ENCODE measurements at regions not wholly inside any gene's neighbourhood (a gene's known extent, or its start where the extent isn't known, plus 50 kb on each side); places are given as distances from the start of the nearest gene placed in this dataset.

- H3K4me1 ChIP-seq (ENCODE audit: control insufficient read depth, insufficient read depth, low read length) = peaks cover 2% of the 10 kb centered on the region
Measured at GRCh38 chr9:135297456-135298075, 182.0 kb upstream of the PPP1R26 start.

DNA sequence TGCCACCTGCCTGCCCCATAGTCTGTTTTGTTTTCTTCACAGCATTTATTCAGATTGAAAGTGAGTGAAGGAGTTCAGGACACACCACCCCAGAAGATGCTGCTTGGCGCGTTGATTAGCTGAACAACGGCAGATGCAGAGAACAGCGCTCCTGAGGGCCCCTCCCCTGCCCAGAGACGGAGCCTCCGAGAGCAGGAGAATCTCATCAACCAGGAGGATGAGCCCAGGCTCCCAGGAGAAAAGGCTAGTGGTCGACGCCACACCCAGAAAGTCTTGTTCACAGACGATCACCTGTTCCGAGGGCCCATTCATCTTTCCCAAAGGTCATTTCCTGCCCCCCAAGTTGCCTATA lies 180.4 kb upstream of the PPP1R26 start:
- Histone ChIP-seq H3K36me3 (ENCODE audit: control insufficient read depth, insufficient read depth, low read length) (no peaks in the 10 kb centered on the region), H3K27me3 (ENCODE audit: control insufficient read depth, insufficient read depth, low read length) (no peaks in the 10 kb centered on the region), H3K4me3 (ENCODE audit: low read depth, low read length) (no peak overlapping the region), H3K9ac (ENCODE audit: low read depth, low read length) (no peak overlapping the region), H3K4me1 (ENCODE audit: control insufficient read depth, insufficient read depth, low read length) (peaks cover 2% of the 10 kb centered on the region), H3K9me3 (ENCODE audit: control insufficient read depth, insufficient read depth, low read length) (no peaks in the 10 kb centered on the region)

More at GRCh38 chr9:135297456-135298075, 182.0 kb upstream of the PPP1R26 start:
- Histone ChIP-seq H3K36me3 (ENCODE audit: control insufficient read depth, insufficient read depth, low read length) (no peaks in the 10 kb centered on the region), H3K9ac (ENCODE audit: low read depth, low read length) (no peak overlapping the region), H3K4me3 (ENCODE audit: low read depth, low read length) (no peak overlapping the region), H3K27me3 (ENCODE audit: control insufficient read depth, insufficient read depth, low read length) (no peaks in the 10 kb centered on the region), H3K9me3 (ENCODE audit: control insufficient read depth, insufficient read depth, low read length) (no peaks in the 10 kb centered on the region)

GRCh38 chr9:135299651-135300345 lies 179.8 kb upstream of the PPP1R26 start:
- no peak overlapping the region for H3K4me3 ChIP-seq (ENCODE audit: low read depth, low read length)
- H3K9ac ChIP-seq (ENCODE audit: low read depth, low read length) = no peak overlapping the region
- no peaks in the 10 kb centered on the region for H3K36me3 ChIP-seq (ENCODE audit: control insufficient read depth, insufficient read depth, low read length)
- no peaks in the 10 kb centered on the region for H3K9me3 ChIP-seq (ENCODE audit: control insufficient read depth, insufficient read depth, low read length)
- H3K27me3 ChIP-seq (ENCODE audit: control insufficient read depth, insufficient read depth, low read length) = no peaks in the 10 kb centered on the region
- peaks cover 2% of the 10 kb centered on the region for H3K4me1 ChIP-seq (ENCODE audit: control insufficient read depth, insufficient read depth, low read length)

- H3K4me1 ChIP-seq (ENCODE audit: control insufficient read depth, insufficient read depth, low read length) = peaks cover 2% of the 10 kb centered on the region
- H3K9me3 ChIP-seq (ENCODE audit: control insufficient read depth, insufficient read depth, low read length) = no peaks in the 10 kb centered on the region
- H3K9ac ChIP-seq (ENCODE audit: low read depth, low read length) = no peak overlapping the region
- no peak overlapping the region for H3K4me3 ChIP-seq (ENCODE audit: low read depth, low read length)
- no peaks in the 10 kb centered on the region for H3K36me3 ChIP-seq (ENCODE audit: control insufficient read depth, insufficient read depth, low read length)
- H3K27me3 ChIP-seq (ENCODE audit: control insufficient read depth, insufficient read depth, low read length) = no peaks in the 10 kb centered on the region
Measured at GRCh38 chr9:135300346-135301141, 179.0 kb upstream of the PPP1R26 start.

DNA sequence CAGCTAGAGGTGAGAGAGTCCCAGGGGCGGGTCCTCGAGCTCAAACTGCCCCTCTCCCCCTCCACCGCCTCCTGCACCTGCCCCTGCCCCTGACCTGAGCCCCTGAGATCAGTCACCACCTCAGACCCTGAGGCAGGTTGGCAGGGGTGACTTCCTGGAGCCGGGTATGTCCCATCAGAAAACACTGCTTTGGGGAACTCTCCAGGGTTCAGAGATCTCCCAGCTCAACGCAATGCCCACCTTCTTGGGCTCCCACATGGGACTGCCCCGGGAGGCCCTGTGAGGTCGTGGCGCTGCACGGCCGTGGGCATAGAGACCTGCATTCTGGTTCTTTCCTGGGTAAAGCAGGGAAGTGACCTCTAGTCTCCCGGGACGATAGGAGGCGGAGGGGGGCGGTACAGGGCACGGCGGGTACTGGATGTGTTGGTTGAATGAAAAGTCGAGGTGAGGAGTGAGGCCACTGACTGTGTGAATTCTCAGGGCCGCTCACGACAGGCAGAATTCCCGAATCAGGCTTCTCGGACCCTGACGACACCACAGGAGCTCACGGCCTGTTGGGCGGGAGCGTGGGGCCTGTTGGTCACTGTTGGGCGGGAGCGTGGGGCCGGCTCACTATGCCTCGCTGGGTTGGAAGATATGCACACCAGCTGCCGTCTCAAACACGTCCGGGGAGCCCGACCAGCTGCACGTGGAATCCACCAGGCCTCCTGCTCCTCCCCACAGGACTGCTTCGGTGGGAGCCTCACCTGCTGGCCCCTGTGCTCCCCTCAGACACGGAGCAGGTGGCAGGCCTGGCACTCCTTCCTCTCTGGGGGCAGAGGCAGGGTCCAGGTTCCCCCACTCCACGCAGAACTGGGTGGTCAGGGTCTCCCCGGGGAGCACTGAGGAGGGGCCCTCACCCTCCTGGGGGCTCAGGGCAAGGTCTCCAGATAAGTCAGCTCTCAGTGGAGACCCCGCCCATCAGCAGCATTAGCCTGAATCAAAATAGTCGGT lies 178.0 kb upstream of the PPP1R26 start:
- no peak overlapping the region for H3K9ac ChIP-seq (ENCODE audit: low read depth, low read length)
- no peaks in the 10 kb centered on the region for H3K27me3 ChIP-seq (ENCODE audit: control insufficient read depth, insufficient read depth, low read length)

GRCh38 chr9:135302329-135303279 lies 177.0 kb upstream of the PPP1R26 start:
- Histone ChIP-seq H3K4me1 (ENCODE audit: control insufficient read depth, insufficient read depth, low read length) (no peaks in the 10 kb centered on the region), H3K9ac (ENCODE audit: low read depth, low read length) (no peak overlapping the region), H3K4me3 (ENCODE audit: low read depth, low read length) (no peak overlapping the region), H3K27me3 (ENCODE audit: control insufficient read depth, insufficient read depth, low read length) (no peaks in the 10 kb centered on the region), H3K9me3 (ENCODE audit: control insufficient read depth, insufficient read depth, low read length) (no peaks in the 10 kb centered on the region), H3K36me3 (ENCODE audit: control insufficient read depth, insufficient read depth, low read length) (no peaks in the 10 kb centered on the region)

More for the DNA sequence above, 178.0 kb upstream of the PPP1R26 start:
- Histone ChIP-seq H3K4me3 (ENCODE audit: low read depth, low read length) (no peak overlapping the region), H3K36me3 (ENCODE audit: control insufficient read depth, insufficient read depth, low read length) (no peaks in the 10 kb centered on the region), H3K4me1 (ENCODE audit: control insufficient read depth, insufficient read depth, low read length) (no peaks in the 10 kb centered on the region), H3K9me3 (ENCODE audit: control insufficient read depth, insufficient read depth, low read length) (no peaks in the 10 kb centered on the region)

- Histone ChIP-seq H3K36me3 (ENCODE audit: control insufficient read depth, insufficient read depth, low read length) (no peaks in the 10 kb centered on the region), H3K4me3 (ENCODE audit: low read depth, low read length) (no peak overlapping the region), H3K9me3 (ENCODE audit: control insufficient read depth, insufficient read depth, low read length) (no peaks in the 10 kb centered on the region), H3K9ac (ENCODE audit: low read depth, low read length) (no peak overlapping the region), H3K4me1 (ENCODE audit: control insufficient read depth, insufficient read depth, low read length) (no peaks in the 10 kb centered on the region), H3K27me3 (ENCODE audit: control insufficient read depth, insufficient read depth, low read length) (no peaks in the 10 kb centered on the region)
Measured at GRCh38 chr9:135303280-135303647, 176.3 kb upstream of the PPP1R26 start.

DNA sequence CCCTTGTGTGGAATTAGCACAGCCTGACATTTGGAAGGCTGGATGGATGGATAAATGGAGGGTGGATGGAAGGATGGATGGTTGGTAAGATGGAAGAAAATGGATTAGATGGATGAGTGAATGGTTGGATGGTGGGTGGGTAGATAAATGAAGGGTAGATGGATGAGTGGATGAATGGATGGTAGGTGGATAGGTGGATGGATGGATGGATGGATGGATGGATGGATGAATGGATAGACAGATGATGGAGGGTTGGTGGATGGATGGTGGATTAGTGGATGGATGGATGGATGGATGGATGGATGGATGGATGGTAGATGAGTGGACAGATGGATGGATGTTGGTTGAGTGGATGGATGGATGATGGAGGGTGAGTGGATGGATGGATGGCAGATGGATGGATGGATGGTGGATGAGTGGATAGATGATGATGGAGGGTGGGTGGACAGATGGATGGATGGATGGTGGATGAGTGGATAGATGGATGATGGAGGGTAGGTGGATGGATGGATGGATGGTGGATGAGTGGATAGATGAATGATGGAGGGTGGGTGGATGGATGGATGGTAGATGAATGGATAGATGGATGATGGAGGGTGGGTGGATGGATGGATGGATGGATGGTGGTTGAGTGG lies 175.6 kb upstream of the PPP1R26 start:
- Histone ChIP-seq H3K9ac (ENCODE audit: low read depth, low read length) (no peak overlapping the region), H3K27me3 (ENCODE audit: control insufficient read depth, insufficient read depth, low read length) (no peaks in the 10 kb centered on the region), H3K4me1 (ENCODE audit: control insufficient read depth, insufficient read depth, low read length) (no peaks in the 10 kb centered on the region), H3K36me3 (ENCODE audit: control insufficient read depth, insufficient read depth, low read length) (no peaks in the 10 kb centered on the region), H3K4me3 (ENCODE audit: low read depth, low read length) (no peak overlapping the region), H3K9me3 (ENCODE audit: control insufficient read depth, insufficient read depth, low read length) (no peaks in the 10 kb centered on the region)

GRCh38 chr9:135304886-135305285 lies 174.7 kb upstream of the PPP1R26 start:
- Histone ChIP-seq H3K9me3 (ENCODE audit: control insufficient read depth, insufficient read depth, low read length) (no peaks in the 10 kb centered on the region), H3K36me3 (ENCODE audit: control insufficient read depth, insufficient read depth, low read length) (no peaks in the 10 kb centered on the region), H3K4me1 (ENCODE audit: control insufficient read depth, insufficient read depth, low read length) (no peaks in the 10 kb centered on the region), H3K27me3 (ENCODE audit: control insufficient read depth, insufficient read depth, low read length) (no peaks in the 10 kb centered on the region), H3K9ac (ENCODE audit: low read depth, low read length) (no peak overlapping the region), H3K4me3 (ENCODE audit: low read depth, low read length) (no peak overlapping the region)

DNA sequence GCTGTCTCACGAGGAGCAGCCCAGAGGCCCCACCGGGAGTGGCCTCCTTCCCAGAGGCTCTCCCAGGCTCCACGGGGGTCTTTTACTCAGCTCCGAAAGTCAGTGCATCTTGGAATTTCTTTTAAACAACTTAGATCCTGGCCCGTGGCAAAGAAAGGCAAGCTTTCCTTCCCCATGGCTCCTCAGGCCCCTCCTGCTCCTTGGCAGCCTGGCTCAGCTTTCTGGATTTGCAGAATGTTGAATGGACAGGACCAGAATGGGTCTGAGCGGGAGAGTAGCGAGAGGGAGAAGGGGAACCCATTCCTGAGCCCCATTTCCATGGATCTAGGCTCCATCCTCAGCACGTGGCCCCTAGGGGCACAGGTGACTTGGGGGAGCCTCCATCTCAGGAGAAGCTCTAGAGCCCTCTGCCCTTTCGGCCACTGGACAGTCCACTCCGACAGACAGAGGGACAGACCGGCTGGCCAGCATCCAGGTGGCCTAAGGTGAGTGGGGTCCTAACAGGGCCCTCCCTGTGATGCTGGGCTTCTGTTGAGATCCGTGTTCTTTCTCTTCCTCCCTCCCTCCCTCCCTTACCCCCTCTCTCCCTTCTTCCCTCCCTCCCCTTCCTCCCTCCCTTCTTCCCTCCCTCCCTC lies 173.9 kb upstream of the PPP1R26 start:
- Histone ChIP-seq H3K9me3 (ENCODE audit: control insufficient read depth, insufficient read depth, low read length) (no peaks in the 10 kb centered on the region), H3K4me1 (ENCODE audit: control insufficient read depth, insufficient read depth, low read length) (no peaks in the 10 kb centered on the region), H3K27me3 (ENCODE audit: control insufficient read depth, insufficient read depth, low read length) (no peaks in the 10 kb centered on the region), H3K36me3 (ENCODE audit: control insufficient read depth, insufficient read depth, low read length) (no peaks in the 10 kb centered on the region), H3K9ac (ENCODE audit: low read depth, low read length) (no peak overlapping the region), H3K4me3 (ENCODE audit: low read depth, low read length) (no peak overlapping the region)
